GM18868 (cell line): ENCODE measurements at regions not wholly inside any gene's neighbourhood (a gene's known extent, or its start where the extent isn't known, plus 50 kb on each side); places are given as distances from the start of the nearest gene placed in this dataset.

Experiments
- ATAC-seq: cut with Tn5 transposase; IDR thresholded peaks from one replicate; pipeline ENCODE4 v1.9.1; 2021; ENCODE audit warnings: mild to moderate bottlenecking, moderate library complexity; ENCODE audit not compliant: unreplicated experiment

DNA sequence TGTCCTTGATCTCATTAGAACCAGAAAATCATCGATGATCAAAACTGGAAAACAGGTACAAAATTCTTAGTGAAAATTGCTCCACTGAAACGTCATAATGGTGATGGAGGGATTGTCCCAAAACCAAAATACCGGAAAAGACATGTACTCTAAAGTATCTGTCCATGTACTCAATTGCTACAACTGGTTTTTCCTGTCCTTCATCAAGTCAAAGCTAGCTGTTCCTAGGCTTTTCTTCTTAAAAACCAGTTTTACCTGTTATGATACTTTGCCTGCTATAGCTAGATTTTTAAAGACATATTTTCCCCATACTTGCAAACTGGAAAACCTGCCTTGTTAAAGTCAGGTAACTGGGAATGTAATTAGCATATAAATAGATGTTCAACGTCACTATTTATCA is 50.5 kb upstream of the LRRC1 start:
- no peak for ATAC-seq

DNA sequence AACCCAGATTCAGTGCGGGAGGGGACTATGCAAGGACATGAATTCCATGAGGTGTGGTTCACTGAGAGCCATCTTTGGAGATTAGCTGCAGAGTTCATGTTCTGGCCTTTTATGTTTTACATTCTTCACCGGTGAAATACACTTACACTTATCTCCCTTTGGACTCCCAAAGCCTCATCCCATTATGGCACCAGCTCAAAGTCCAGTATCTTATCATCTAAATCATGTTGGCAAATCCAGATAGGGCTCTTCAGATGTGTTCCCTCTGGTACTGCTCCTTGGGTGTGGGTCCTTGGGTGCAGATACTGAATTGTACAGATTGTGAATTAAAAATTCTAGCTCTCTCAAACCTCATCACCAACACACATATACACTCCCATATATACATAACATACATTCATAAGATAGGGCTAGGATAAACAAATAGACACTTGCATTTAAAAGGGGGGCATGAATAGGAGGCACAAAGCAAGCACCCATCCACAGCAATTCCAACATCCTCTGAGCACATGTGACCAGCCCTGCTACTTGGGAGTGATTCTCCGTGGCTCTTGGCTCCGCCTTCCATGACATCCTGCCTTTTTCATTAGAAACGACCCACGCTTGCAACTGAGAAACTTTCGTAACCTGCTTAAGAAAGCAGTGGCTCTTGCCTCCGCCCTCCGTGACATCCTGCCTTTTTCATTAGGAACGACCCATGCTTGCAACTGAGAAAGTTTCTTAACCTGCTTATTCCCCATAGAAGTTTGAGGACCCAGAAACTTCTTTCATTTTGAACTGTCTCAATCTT is 53.6 kb upstream of the LRRC1 start:
- ATAC-seq, result no peak

DNA sequence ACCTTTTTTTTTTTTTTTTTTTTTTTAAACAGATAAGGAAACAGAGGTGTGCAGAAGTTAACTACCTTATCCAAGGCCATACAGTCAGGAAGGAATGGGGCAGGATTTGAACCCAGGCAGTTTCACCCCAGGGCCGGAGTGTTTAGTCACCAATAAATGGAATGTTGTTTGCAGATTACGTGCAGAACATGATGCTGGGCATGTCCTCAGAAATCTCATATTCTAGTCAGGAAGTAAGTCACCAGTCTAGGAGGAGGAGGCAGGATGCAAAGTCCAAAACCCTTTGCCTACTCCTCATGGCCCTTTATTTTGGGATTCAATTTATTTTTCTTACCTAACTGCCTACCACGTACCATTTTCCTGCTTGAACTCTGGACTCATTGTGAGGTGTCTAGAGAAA is 57.1 kb upstream of the LRRC1 start:
- ATAC-seq, result no peak

DNA sequence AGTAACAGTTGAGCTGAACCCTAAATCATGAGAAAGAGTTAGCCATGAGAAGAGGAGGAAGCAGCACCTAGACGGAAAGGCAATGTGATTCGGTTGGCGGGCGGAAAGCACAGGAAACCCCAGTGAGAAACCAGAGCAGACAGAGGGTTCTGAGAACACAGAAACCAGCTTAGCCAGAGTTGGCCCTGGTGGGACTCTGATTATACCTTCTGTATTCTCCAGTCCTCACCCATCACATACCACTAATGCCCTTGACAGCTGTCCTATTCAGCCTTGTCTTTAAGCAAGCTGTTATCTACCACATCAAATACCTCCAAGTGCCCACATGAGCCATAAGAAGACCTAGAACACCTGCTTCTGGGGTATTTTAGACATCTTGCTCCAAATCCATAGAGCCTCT is 58.9 kb upstream of the LRRC1 start:
- ATAC-seq, result no peak

DNA sequence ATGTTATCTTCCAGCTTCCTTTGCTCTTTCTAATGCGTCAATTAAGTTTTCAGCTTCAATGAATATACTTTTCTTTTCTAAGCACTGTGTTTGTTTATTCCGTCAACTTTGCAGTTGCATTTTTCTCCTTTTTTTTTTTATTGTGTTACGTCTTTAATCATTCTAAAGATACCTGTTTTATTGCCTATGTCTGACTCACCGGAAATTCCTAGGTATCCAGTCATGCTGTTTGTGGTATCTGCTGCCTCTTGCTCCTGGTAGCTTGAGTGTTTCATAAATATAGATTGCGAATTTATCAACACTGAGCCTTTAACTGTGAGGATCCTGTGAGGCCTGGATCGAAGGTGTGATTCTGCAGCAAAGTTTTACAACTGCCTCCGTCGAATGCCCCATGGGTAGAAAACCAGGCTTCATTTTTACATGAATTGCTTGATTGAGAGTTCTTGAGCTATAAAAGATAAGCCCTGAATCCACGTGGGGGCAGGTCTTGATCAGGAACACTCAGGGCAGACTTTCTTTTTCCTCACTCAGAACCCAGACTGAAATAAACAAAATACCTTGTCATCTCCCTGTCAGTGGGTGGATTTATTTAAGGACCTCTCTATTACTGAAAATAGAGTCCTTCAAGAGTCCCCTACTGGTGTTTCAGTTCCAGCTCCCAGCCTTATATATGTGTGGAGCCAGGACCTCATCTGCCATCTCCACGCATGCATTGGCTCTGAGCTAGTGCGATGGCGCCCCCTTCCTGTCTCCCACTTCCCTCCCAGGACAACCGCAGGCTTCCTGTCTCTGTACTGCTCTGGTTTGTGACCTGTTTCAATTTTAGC is 60.1 kb upstream of the LRRC1 start:
- no peak for ATAC-seq

DNA sequence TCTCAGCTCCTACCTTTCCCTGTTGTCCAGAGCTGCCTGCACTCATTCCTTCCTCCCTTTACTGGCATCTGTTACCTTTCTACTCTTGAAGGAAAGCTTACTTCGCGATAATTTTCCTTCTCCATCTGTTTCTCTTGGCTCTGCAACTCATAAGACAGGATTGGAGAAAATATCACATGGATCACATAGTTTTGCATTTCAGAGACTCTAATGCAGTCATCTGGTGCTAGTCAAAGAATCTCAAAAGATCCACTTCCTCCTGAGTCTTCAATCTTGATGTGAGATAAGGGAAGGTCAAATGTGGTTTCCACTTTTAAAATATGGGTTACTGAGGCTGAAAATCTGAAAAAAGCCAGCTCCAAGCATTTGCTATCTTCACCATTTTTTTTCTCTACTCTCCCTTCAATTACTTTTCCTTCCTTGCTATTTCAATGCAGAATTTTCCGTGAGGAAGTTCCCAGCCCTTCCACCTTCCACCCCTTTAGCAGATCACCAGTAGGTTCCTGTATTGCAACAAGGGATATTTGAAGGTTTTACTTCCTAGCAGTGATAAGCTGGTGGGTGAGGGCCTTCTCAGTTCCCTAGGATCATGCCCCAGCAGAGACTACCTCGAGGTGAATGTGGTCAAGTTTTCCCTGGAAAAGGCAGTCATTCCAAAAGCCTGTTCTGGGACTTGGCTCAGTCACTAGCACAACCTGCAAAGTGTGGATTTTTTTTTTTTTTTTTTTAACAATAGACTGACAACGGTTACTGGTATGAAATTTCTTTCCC is 62.8 kb upstream of the LRRC1 start:
- no peak for ATAC-seq

DNA sequence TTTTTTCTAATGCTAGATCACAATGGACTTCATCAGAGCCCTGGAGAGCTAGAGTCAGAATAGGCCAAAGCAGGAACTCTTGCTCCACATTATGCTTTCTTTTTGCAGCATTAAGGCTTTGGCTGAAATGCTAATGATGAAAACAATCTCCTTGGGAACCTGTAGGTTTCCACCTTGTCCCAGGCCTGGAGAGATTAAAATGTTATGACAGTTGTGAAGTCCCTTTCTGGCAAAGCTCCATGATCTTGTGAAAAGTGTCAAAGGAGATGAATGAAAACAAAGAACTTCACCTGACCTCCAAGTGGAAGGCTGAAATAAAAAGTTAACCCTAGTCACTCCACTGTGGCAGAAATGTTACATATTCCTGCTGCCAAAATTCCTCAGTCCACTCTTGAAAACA is 64.0 kb upstream of the LRRC1 start:
- ATAC-seq, result no peak

DNA sequence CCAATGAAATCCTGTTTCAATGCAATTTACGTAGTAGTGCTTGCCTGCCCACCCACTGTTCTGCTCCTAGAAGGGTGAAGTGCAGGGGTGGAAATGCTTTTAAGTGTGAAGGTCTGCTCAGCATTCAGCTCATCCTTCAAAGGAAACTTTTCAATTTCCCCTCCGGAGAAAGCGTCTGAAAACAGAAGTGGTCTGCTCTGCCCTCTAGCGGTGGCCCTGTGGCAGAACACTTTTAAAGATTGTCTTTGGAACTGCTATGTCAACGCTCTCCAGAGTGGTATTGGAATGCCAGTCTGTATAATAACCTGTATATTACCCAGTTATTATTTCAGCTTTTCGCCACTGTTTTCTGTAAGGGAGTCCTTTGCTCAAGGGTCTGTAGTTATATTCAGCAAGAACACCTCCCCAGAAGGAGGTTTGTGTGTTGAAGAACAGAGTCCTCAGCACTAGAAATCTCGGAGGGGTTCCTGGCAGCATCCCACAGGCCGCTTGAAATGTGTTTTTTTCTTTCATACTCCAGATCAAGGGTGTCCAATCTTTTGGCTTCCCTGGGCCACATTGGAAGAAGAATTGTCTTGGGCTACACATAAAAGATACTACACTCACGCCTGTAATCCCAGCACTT is 63.1 kb upstream of the KLHL31 start:
- ATAC-seq, result peak; percentile 57

DNA sequence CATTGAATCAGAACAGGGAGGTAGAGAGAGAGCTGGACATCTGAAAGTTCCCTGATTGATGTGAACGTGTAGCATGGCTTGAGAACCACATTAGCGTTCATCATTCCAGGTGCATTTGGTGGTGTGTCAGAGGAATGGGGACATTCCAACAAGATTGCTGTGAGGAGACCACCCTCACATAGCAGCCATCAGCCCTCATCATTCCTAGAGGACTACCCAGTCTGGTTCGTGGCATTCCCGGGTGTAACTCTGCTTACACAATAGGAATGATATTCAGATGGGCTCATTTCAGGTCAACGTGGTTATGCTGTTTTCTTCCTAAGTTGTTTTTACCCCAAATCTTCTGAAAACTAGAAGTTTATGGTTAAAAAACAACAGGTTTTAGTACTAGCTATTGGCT is 62.2 kb upstream of the KLHL31 start:
- ATAC-seq, result no peak

DNA sequence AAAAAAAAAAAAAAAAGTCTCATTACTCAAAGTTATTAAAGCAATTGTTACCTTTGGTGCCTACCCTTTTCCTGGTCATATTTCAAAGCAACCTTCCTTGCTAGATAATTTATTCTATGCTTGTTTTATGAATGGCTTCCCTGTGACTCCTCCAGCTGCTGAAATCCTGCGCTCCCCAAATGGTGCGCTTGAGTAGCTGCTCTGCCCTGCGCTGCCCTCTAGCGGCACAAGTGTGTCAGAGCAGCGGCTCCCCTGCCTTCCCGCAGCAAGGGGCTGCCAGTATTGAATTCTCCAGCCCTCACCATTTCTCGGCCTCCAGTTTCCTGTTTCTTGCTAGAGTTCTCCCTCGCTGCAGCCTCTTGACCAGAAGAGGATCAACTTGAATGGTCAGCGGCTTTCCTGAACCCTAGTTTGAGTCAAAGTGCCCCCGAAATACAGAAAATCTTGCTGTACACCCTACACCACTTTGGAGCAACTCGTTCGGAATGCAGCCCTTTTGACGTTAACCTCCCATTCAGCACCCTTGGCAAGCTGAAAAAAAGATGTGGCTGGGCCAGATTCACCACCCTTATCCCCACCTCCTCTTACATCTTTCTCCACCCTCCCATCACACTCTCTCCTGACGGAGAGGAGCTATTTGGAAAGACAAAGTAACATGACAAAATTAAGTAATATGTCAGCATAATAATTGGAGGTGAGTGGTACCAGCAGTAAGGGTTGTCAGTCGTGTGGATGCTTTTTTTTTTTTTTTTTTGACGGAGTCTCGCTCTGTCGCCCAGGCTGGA is 60.4 kb upstream of the KLHL31 start:
- ATAC-seq, result peak; percentile 92

DNA sequence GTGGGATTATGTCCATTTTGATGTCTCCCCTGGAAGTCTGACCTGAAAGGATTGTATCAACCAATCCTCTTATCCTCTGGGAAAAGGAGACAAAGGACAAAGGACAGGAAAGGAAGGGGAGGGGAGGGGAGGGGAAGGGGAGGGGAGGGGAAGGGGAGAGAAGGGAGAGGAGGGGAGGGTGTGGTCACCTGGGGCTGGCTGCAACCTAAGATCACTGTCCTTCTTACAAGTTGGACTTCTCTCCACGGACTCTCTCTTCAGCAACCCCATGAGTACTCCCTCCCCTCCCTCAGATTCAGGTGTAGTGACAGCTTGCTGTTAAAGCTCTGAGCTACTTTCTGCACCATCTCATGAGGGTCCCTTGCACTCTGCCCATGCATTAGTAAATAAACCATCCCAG is 58.9 kb upstream of the KLHL31 start:
- no peak for ATAC-seq

DNA sequence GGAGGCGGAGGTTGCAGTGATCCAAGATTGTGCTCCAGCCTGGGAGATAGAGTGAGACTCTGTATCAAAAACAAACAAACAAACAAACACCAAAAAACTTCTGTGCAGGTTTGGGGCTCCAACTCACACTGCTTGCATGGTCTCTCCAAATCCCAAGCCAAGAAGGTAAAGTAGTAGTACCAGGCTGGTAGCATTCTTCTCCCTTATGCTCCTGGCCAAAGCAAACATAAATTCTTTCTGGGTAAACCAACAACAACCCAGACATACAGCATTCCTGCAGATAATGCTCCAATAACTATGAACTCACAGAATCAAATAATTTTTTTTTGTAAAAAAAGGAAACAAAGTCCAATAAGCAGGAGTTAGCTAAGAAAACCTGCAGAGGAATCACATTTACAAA is 57.8 kb upstream of the KLHL31 start:
- no peak for ATAC-seq

DNA sequence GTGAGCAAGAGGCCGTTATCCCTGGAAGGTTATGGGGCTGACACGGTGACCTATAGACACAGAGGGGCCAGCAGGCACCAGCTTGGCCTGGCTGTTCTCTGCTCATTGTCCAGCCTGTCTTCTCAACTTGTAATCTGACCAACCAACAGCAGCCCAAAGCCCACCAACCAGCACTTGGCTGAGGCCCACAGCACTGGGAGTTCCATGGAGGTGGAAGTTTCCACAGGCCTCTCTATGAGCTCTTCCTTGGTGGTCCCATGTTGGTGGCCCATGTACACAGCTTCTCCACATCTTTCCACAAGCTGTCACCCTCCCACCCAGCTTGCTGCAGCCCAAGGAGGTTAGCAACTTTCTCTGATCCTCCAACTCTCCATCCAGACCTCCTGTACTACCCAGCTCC is 56.2 kb upstream of the KLHL31 start:
- no peak for ATAC-seq

DNA sequence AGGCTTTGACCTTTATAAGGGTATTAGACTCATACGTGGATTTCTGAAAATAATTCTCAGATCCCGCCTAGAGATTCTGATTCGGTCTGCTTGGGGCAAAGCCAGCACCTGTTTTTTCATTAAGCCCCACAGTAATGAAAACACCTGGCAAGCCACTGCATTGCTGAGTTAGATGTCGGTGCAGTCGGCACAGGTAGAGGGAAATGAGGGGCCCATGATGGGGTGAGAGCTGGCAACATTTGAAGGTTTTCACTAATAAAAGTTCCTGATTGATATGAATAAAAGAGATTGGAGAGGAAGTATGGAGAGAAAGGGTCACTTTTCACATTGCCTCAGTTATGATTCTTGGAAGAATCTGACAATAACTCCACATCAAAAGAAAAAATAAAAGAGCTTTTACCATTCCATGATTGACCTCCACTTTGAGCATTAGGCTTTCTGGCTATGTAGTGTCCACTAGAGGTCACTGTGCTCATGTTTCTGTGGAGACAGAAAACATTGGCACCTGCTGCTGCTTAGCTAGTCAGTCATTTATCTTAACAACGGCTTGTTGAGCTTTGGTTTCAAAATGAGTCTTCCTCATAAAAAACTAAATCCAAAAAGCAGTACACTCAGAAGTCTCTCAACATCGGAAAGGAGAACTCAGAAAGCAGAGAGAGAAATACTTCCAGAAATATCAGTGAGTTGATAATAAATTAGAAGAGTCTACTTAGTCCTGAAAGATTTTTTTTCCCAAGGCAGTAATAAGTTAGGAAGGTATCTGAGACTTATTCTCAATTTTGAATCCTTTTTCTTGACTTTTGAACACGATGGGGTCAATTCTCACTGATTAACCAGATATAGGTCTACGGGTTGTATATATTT is 53.3 kb upstream of the KLHL31 start:
- ATAC-seq, result peak; percentile 98

DNA sequence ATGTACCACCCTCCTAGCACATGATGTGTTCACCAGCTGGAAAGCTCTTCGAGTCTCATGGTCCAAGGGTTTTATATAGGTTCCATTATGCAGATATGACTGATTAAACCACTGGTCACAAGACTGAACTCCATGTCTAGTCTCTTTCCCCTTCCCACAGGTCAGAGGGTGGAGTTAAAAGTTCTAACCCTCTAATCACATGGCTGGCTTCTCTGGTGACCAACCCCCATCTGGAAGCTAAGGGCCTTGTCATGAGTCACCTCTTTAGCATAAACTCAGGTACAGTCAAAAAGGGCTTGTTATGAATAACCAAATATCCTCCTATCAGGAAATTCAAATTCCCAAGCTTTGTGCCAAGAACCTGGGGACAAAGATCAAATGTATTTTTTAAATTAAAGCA is 52.0 kb upstream of the KLHL31 start:
- ATAC-seq, result no peak

DNA sequence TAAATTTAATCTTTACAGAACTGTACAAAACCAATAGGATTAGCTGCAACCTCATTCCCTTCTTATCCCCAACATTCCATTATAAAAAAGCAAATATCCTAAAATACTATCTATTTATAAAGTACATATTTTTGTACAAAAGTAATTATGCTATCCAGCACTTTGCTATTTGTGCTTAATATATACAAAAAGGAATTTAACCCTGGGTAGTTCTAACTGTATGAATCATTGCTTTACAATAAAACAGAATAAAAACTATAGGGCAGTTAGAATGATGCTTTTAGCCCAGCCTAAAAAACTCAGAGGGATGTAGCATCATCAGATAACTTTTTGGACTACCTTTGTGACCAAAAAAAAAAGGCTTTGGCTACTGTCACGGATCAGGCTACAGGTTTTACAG is 49.9 kb upstream of the KLHL31 start:
- no peak for ATAC-seq
